Stimulated activated CD8-positive, alpha-beta memory T cell treated with anti-CD3 and anti-CD28 coated beads, Interleukin-4, amount 100 ng/mL, for 48 hours (primary cell): ENCODE measurements at regions not wholly inside any gene's neighbourhood (a gene's known extent, or its start where the extent isn't known, plus 50 kb on each side); places are given as distances from the start of the nearest gene placed in this dataset.
"Not testable (repeated sequence)": the region's sequence is repeated elsewhere in the genome, so short reads cannot be mapped to it uniquely, and the experiment has no call there.

Experiments
- DNase-seq: peaks from one replicate; pipeline ENCODE4 v3.0.0-alpha.2; 2020

DNA sequence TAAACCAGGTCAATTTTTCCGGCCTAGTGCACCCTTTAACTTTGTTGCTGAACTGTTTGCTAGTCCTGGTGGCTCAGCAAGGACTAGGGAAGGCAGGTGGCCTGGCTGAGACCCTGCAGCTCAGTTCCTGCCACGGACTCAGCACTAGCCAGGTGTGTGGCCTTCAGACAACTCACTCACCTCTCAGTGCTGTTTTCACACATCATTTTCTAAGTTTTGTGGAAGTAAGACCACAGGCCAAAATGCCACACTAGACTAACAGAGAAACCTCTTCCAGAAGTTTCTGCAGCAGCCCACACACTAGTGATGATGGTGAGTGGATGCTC lies 65.9 kb upstream of the SLC1A4 start:
- DNase-seq, result no peak

DNA sequence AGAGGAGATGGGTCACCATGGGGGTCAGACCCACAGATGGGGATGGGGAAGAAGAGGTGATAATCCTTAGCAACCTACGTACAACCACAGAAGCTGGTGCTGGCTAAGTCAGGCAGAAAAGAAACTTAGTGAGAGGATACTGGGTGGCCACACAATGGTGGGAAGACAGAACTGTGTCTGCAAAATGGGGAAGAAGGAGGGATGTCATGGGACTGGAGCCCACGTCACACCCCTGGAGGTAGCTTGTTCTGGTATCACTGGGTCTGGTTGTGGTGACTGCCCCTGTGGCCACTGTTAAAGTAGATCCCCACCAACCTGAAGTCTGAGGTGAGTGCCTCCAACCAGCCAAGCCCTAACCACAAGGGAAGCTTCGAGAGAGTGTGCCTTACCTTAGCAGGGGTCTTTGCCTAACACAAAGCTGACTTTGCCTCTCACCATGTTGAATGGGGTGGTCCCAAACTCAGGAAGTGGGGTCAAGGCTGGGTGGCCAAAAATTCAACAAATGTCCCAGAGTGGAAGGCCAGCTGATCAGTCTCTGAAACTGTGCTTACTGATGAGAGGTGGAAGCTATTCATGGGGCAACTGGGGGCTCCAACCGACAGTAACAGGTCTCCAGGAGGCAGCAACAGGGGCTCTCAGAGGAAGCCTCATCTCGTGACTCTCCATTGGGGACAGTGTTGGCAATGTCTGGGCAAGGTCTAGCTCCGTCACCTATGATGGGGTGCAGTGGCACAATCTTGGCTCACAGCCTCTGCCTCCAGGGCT lies 64.8 kb upstream of the SLC1A4 start:
- no peak for DNase-seq

DNA sequence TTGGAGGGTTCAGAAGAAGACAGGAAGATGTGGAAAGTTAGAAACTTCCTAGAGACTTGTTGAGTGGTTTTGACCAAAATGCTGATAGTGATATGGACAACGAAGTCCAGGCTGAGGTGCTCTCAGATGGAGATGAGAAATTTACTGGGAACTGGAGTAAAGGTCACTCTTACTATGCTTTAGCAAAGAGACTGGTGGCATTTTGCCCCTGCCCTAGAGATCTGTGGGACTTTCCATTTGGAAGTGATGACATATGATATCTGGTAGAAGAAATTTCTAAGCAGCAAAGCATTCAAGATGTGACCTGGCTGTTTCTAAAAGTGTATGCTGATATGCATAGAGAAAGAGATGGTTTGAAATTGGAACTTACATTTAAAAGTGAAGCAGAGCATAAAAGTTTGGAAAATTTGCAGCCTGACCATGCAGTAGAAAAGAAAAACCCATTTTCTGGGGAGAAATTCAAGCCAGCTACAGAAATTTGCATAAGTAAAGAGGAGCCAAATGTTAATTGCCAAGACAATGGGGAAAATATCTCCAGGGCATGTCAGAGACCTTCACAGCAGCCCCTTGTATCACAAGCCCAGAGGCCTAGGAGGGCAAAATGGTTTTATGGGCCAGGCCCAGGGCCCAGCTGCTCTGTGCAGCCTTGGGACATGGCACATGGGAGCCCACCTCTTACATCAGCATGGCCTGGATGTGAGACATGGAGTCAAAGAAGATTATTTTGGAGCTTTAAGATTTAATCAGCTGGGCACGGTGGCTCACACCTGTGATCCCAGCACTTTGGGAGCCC lies 63.1 kb upstream of the SLC1A4 start:
- not testable (repeated sequence) for DNase-seq

DNA sequence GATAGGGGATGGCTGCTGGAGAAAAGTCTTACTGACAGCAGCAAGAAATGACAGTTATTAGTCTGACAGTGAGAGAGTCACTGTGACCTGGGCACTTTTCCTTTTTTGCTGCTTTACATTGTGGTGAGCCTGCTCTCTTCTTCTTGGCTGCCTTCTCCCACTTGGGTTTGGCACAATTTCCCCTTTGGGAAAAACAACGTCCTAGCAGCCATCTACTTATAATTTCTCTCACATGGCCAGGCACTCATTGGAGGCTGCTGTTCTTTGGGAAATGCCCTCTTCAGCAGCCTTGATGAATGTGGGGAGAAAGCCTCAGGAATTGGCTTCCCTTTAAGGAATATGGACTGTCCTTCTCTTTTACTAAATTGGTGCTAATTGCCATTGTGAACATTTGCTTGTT lies 60.4 kb upstream of the SLC1A4 start:
- no peak for DNase-seq

DNA sequence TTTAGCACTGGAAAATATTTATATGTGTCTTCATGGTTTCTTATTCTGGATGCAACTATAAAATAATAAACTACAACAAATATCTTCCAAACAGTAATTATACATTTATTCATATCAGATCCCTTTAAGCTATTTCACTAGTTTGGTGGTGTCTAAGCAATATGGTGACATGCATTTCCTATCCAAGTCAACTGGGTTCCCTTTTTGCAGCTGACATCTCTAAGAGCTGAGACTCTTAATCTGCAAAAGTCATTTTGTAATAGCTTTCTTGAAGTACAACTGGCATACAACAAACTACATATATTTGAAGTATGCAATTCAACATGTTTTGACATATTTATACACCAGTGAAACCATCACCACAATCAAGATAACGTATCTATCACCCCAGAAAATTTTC lies 59.9 kb upstream of the SLC1A4 start:
- no peak for DNase-seq

DNA sequence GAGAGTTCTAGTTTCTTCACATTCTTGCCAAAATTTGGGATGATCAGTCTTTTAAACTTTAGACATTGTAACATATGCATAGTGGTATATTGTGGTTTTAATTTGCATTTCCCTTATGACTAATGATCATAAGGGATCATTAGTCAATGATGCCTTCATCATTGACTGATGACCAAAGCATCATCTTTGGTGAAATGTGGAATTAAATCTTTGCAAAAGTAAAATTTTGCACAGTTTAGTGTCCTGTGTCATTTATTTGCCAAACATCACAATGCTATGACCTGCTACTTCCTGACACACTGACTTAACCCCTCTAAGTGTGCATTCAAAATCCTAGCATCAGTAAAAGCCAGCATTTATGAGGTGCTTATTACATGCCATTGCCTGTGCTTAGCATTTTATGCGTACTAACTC lies 58.9 kb upstream of the SLC1A4 start:
- no peak for DNase-seq

DNA sequence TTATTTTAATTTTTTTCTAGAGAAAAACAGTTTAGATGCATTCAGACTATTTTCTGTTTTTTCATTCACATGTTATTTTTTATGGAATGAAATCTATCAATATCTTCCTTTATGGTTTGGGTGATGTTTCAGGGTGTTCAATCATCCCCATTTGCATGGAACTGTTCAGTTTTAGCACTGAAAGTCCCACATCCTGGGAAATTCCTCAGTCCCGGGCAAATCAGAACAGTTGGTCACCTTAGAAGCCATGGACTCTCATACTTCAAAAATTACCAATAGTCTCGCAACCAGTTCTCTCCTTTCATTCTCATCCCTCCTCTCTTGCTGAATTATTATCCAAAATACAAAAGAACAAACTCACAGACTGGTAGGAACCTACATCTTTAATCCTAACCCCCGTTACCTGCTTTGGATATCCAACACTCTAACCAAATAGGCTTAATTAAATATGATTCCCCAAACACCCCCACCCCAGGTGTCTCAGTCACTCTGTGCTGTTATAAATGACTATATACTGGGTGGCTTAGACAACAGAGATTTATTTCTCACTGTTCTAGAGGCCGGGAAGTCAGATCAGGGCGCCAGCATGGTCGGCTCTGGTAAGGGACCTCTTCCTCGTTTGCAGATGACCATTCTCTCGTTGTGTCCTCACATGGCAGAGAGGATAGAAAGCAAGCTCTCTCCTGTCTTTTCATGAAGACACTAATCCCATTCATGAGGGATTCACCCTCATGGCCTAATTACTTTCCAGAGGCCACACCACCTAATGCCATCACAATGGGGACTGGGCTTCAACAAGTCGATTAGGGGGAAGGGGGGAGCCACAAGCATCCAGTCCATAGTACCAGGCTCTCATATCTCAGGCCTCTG lies 57.7 kb upstream of the SLC1A4 start:
- DNase-seq, result no peak

DNA sequence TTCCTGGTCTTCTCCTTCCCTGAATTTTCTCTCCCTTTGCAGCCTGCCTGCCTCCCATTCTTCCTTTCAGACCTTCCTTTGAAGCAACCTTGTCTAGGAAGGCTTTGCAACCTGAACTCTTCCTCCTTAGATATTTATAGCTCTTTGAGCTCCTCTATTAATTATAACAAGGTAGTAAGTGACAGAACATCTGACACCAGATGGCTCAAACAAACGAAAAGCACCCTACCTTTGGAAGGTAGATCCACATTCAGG lies 57.2 kb upstream of the SLC1A4 start:
- DNase-seq, result no peak

DNA sequence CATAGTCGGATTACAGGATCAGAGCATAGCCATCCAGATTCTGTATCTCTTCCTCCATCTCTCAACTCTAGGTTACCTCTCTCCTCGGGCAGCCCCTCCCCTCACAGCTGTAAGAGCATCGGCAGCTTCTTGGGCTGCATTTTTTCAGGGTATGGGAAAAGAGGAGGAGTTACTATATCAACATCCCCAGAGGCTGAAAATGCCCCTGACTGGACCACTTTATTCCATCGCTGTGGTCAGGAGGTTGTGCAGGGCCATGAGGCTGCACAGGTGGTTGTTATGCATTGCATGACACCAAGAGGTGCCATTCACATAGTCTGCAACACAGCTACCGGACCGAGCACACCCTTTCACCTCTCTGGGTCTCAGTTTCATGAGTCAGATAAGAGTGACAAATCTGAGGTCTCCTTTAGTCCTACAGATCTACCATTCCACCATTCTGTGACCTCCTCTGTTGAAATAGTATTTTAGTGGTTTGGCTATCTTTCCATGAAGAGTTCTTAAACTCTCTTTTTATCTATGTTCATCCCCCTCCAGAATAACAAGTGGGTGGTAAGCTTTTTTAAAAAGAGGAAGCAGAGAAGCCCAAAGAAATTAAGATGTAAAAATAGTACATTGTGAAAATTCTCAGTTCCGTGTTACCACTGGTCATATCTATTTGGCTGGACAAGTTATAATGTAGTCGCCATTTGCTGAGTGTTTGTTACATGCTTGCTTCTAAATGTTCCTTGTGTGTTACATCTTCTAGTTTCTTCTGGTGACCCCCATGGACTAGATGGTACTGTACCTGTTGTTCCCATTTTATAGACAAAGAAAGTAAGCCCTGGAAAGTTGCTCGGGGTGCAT lies 56.6 kb upstream of the SLC1A4 start:
- no peak for DNase-seq

DNA sequence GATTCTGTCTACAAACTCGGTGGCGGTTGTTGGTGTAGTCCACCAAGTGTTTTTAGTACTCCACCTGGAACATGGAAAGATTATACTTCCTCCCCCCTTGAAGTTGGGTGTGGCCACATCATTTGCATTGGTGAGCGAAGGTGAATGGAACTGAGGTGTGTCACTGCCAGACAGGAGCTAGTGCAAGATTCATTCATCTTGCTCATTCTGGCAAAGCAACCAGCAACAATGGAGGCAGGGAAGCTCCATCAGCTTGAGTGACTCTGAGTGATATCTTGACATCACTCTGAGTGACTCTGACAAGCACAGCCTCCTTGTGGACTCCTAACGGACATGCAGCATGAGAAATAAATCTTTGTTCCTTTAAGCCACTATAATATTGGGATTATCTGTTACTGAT lies 54.7 kb upstream of the SLC1A4 start:
- DNase-seq, result no peak

DNA sequence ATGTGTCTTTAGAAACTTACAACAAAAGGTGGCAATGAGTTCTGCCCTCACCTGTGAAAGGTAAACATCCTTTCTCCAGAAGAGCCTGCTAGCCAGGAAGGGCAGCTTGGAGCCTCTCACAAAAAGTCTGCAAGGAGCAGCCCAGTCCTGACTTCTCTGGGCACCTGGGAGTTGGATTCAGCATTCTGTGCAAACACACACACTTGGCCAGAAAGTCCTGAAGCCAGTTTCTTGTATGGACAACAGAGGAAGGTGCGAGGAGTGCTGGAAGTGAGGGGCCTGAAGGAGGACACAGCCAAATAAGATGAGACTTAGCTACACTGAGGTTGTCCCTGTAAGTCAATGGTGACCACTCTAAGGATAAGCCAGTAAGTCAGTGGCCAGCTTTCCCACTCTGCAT lies 52.4 kb upstream of the SLC1A4 start:
- no peak for DNase-seq

DNA sequence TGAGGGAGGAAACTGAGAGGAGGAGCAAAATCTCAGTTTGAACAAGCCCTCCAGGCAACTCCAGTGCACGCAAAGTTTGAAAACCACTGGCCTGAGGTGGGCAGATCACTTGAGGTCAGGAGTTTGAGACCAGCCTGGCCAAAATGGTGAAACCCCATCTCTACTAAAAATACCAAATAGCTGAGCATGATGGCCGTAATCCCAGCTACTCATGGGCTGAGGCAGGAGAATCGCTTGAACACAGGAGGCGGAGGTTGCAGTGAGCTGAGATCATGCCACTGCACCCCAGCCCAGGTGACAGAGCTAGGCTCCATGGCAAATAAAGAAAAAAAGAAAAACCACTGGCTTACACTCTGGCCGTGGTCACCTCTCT lies 51.9 kb upstream of the SLC1A4 start:
- DNase-seq, result not testable (repeated sequence)

DNA sequence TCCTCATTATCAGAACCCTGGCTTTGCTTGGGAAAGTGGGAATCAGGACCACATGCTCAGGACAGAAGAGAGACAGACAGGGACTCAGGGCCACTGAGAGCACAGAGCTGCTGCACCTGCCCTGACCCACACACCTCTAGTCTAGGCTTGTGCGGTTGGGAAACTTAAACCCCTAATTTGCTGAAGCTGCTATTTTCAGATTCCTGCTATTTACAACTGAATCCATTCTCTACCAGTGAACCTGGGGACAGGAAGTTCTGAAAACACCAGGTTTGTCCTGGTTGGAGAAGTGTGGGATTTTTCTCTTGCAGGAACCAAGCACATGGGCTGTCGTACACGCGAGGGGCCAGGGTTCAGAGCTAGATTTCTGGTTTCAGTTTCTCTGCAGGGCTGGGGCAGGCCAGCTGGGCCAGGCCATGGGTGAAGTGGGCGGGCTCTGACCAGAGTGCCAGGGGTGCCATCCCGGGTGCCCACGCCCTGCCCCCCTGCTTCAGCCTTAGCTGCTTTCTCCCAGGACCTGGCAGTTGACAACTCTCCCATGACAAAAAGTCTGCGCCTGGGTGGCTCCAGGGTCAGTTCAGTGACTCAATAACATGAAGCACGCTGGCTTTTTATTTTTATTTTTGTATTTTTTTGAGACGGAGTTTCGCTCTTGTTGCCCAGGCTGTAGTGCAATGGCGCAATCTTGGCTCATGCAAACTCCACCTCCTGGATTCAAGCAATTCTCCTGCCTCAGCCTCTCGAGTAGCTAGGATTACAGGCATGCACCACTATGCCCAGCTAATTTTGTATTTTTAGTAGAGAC lies 51.3 kb upstream of the SLC1A4 start:
- no peak for DNase-seq

DNA sequence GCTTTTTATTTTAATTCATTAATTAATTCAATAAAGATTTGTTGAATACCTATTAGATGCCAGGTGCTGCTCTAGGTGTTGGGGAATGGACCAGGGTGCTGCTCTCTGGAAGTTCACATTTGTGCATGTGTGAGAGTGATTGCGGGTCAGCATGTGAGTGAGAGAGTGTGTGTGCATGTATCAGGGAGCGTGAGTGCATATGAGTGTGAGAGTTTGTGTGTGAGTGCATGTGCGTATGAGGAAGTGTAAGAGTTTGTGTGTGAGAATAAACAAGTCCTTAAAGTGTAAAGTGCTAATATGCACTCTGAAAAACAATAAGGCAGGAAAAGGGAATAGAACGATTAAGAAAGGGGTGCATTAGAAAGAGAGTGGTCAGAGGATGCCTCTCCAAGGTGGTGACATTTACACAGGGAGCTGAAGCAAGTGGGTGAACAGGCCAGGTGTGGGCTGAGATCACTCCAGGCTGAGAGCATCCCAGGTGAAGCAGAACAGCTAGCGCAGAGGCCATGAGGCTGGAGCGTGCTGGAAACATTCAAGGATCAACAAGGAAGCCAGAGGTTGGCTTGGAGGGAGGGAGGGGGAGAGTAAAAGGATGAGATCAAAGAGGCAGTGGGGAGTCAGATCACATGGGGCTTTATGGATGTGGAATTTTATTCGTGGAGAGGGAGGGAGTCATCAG lies 50.5 kb upstream of the SLC1A4 start:
- no peak for DNase-seq

DNA sequence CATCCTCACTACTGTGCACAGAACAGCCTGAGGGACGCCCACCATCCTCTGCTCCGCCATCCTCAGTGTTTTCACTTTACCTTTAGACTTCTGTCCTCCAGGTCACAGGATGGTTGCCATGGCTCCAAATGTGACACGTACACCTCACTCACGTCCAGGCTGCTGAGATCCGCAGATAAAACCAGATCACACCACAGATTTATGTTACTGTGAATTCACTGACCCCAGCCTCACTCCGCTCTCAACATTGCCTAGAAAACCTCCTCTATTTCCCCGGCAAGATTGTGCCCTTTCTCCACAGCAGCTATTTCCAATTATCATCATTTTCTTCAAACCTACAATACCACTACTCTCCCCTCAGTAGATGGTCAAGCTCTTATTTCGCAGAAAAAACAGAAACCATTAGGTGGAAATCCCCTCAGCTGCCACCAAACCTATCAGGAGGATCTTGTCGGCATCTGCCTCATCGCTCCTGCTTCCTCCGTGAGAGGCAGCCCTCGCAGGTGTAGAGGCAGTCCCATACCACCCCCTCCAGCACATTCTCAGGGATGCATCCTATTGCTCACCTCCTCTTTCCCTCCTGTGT lies 49.8 kb upstream of the SLC1A4 start:
- no peak for DNase-seq
